ENCODE measurements at regions not wholly inside any gene's neighbourhood (a gene's known extent, or its start where the extent isn't known, plus 50 kb on each side); places are given as distances from the start of the nearest gene placed in this dataset.

DNA sequence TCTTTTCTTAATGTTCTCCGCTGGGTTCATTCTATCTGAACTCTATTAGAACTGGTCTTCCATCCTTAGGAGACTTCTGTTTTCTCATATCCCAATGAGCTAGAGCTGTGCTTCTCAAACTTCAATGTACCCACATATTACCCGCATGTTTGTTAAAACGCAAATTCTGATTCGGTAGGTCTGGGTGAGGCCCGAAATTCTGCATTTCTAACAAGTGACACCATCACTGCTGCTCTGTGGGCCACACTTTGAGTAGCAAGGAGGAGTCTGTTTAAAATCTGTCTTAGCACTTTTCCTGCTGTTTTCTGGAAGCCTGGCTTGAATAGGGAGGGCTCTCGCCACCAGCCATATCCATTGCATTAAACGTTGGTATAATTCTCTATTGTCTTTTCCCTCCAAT lies 151.9 kb upstream of the CLINT1 start:
- TF ChIP-seq, protein P1, sequence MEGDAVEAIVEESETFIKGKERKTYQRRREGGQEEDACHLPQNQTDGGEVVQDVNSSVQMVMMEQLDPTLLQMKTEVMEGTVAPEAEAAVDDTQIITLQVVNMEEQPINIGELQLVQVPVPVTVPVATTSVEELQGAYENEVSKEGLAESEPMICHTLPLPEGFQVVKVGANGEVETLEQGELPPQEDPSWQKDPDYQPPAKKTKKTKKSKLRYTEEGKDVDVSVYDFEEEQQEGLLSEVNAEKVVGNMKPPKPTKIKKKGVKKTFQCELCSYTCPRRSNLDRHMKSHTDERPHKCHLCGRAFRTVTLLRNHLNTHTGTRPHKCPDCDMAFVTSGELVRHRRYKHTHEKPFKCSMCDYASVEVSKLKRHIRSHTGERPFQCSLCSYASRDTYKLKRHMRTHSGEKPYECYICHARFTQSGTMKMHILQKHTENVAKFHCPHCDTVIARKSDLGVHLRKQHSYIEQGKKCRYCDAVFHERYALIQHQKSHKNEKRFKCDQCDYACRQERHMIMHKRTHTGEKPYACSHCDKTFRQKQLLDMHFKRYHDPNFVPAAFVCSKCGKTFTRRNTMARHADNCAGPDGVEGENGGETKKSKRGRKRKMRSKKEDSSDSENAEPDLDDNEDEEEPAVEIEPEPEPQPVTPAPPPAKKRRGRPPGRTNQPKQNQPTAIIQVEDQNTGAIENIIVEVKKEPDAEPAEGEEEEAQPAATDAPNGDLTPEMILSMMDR (IDR thresholded peaks at IDR 0.05; ENCODE audit: low read depth, low read length, missing control alignments): no peak

DNA sequence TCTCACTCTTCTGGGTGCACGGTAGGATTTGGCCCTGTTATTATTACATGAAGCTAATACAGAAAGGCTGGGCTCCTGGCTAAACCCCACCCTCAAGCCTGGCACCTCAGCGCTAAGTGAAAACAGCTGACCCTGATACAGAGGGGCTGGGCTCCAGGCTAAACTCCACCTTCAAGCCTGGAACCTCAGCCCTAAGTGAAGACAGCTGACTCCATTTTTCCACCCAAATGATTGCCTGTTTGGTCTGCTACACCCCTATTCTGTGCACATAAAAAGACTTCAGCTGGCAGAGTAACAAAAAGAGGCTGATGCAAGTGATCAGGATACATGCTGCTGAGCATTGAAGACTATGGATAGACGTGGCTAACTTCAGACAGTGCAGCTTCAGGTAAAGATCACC lies 148.4 kb upstream of the CLINT1 start:
- DNase-seq (ENCODE audit: low read depth): no peak
- H3K4me3 ChIP-seq (ENCODE audit: low read depth, low read length): no peak overlapping the region
- TF ChIP-seq, protein P1 (IDR thresholded peaks at IDR 0.05; ENCODE audit: low read depth, low read length, missing control alignments): no peak

More for the DNA sequence above, 151.9 kb upstream of the CLINT1 start:
- no peak for DNase-seq (ENCODE audit: low read depth)
- H3K4me3 ChIP-seq (ENCODE audit: low read depth, low read length): no peak overlapping the region

DNA sequence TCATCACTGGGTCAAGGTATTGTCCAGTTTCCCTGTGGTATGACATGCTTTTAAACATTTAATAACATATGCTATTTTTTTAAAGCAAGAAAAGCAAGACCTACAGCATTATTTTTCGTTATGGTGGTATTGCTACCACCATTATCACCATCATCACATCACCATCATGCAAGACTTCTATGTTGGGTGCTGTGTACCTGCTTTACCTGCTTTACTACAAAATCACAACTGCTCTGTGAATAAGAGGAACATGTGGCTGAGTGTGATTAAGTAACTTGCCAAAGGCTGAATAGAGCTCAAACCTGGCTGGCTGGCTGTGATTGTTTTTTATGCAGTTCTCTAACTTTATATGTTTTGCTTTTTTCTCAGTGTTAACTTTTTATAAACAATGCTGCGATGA lies 140.8 kb upstream of the CLINT1 start:
- DNase-seq (ENCODE audit: low read depth): no peak
- TF ChIP-seq, protein P1 (IDR thresholded peaks at IDR 0.05; ENCODE audit: low read depth, low read length, missing control alignments): no peak
- no peak overlapping the region for H3K4me3 ChIP-seq (ENCODE audit: low read depth, low read length)

DNA sequence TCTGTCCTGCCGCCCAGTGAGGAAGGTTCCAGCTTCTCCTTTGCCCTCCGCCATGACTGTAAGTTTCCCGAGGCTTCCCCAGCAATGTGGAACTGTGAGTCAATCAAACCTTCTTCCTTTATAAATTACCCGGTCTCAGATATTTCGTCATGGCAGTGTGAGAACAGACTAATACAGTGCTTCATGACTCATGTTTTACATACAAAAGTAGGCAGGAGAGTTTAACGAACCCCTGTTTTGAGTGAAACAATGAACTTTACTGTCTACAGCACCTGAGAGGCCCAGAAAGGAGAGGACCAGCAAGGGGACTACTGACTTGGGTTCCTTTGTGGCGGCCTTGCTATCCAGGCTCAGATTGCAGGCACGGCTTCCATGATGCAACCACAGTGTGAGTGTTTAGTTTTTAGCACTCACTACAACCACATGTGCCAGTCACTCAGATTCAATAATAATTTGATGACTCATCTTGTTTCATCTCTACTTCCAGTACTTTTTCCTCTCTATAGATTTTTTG lies 139.1 kb upstream of the CLINT1 start:
- no peak overlapping the region for H3K4me3 ChIP-seq (ENCODE audit: low read depth, low read length)
- DNase-seq (ENCODE audit: low read depth): no peak
- TF ChIP-seq, protein P1 (IDR thresholded peaks at IDR 0.05; ENCODE audit: low read depth, low read length, missing control alignments): no peak

DNA sequence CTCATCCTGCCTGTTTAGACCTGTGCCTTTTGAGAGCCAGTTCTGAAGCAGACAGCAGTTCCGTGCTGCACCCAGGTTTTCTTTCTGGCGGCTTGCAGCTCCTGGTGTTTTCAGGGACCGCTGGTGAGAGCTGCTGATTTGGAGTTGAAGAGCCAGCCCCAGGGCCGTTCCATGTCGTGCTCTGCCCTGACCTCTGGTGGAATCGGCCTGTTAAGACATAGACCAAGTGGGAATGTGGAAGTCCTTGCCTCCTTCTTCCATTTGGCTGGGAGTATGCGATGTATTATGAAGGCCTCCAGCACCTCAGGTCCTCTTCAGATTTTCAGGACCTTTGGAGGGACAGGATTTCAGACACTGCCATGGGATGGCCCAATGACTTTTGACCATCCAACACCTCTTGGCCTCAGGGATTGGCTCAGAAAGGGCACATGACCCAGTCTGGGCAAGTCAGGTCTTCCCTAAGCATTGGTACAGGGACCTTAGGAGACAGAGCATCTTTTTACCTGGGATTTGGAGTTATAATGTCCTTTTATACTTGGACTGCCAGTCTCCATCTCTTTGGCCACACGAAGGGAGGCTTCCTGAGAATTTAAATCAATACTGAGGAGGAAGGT lies 136.1 kb upstream of the CLINT1 start:
- DNase-seq (ENCODE audit: low read depth): peak; percentile 4

GRCh38 chr5:157993986-157994691 lies 135.2 kb upstream of the CLINT1 start:
- no peak for DNase-seq (ENCODE audit: low read depth)
- TF ChIP-seq, protein P1 (IDR thresholded peaks at IDR 0.05; ENCODE audit: low read depth, low read length, missing control alignments): no peak
- H3K4me3 ChIP-seq (ENCODE audit: low read depth, low read length): no peak overlapping the region

More for the DNA sequence above, 136.1 kb upstream of the CLINT1 start:
- no peak overlapping the region for H3K4me3 ChIP-seq (ENCODE audit: low read depth, low read length)
- TF ChIP-seq, protein P1 (IDR thresholded peaks at IDR 0.05; ENCODE audit: low read depth, low read length, missing control alignments): peak; percentile 82

Data from GM12864 (cell line).